HL-60 (cell line): ENCODE measurements at regions not wholly inside any gene's neighbourhood (a gene's known extent, or its start where the extent isn't known, plus 50 kb on each side); places are given as distances from the start of the nearest gene placed in this dataset.

Experiments
- CTCF ChIP-seq: IDR thresholded peaks from one replicate; pipeline ENCODE4 v1.5.1; 2011; ENCODE audit warnings: low read length, control low read depth, inconsistent platforms; ENCODE audit not compliant: insufficient read depth
- POLR2AphosphoS5 ChIP-seq: IDR thresholded peaks from 2 replicates; pipeline ENCODE4 v1.6.1; 2012; ENCODE audit warnings: low read depth

- no peak for TF ChIP-seq POLR2AphosphoS5
- TF ChIP-seq CTCF = no peak
Observed at GRCh38 chr10:121081306-121081705, 230.1 kb downstream of the WDR11 start.
